Kidney (tissue), 13 donors: ENCODE measurements at regions not wholly inside any gene's neighbourhood (a gene's known extent, or its start where the extent isn't known, plus 50 kb on each side); places are given as distances from the start of the nearest gene placed in this dataset.

Source experiments
- DNase-seq, 5 donors: peaks; one replicate each; pipeline ENCODE4 v3.0.0-alpha.2; 2013 to 2020
- FAIRE-seq: peaks from 2 replicates; lab custom pipeline; 2012; peaks lifted over from hg19 to GRCh38; lab: Jason Lieb, UNC
- H3K27ac ChIP-seq, 2 donors: one replicate each; pipeline ENCODE4 v1.7.0; 2013; ENCODE audit warnings: low read depth in 2 of 2, low read length in 2 of 2, inconsistent platforms in 1 of 2
- H3K27me3 ChIP-seq: one replicate; pipeline ENCODE4 v1.7.1; 2013; ENCODE audit warnings: low read length, inconsistent platforms; ENCODE audit not compliant: control insufficient read depth, insufficient read depth
- H3K36me3 ChIP-seq, 3 donors: one replicate each; pipeline versions ENCODE4 v1.7.0 to v1.7.1; 2013; ENCODE audit warnings: low read length in 3 of 3, control low read depth in 1 of 3, inconsistent platforms in 1 of 3; ENCODE audit not compliant: insufficient read depth in 3 of 3, control insufficient read depth in 2 of 3
- H3K4me1 ChIP-seq, 3 donors: one replicate each; pipeline versions ENCODE4 v1.7.0 to v1.7.1; 2013; ENCODE audit warnings: low read length in 3 of 3, inconsistent platforms in 1 of 3, low read depth in 1 of 3; ENCODE audit not compliant: control insufficient read depth in 2 of 3, insufficient read depth in 2 of 3
- H3K4me3 ChIP-seq, 3 donors: one replicate each; pipeline versions ENCODE4 v1.7.0 to v1.8.1; 2013; ENCODE audit warnings: low read length in 3 of 3, control low read depth in 1 of 3, inconsistent platforms in 1 of 3
- H3K9ac ChIP-seq, 3 donors: one replicate each; pipeline versions ENCODE4 v1.7.0 to v1.7.1; 2013; ENCODE audit warnings: low read length in 3 of 3, control low read depth in 1 of 3, inconsistent platforms in 1 of 3
- H3K9me3 ChIP-seq, 3 donors: one replicate each; pipeline versions ENCODE4 v1.7.0 to v1.7.1; 2013; ENCODE audit warnings: low read length in 3 of 3, control low read depth in 1 of 3, inconsistent platforms in 1 of 3; ENCODE audit not compliant: control insufficient read depth in 2 of 3, insufficient read depth in 1 of 3
- intact Hi-C: fragments of 100-400 bp; cut with DNase I; formaldehyde crosslinking; loops from one replicate; pipeline ENCODE4 v1.11.1; 2022
- TF ChIP-seq, protein P1 (sequence below): IDR thresholded peaks from 3 replicates; pipeline ENCODE4 v1.5.1; 2012; ENCODE audit warnings: mild to moderate bottlenecking, moderate library complexity, borderline replicate concordance; ENCODE audit not compliant: insufficient read depth; ENCODE audit errors: extremely low read depth
- donor health status: control.
- donor health status: control.
- donor health status: control.
- donor health status: control.
- donor health status: control.
- donor health status: DM: yes; HTN: yes; CAD: no.
- donor health status: Normal renal cell carcinoma (clear cell type).

DNA sequence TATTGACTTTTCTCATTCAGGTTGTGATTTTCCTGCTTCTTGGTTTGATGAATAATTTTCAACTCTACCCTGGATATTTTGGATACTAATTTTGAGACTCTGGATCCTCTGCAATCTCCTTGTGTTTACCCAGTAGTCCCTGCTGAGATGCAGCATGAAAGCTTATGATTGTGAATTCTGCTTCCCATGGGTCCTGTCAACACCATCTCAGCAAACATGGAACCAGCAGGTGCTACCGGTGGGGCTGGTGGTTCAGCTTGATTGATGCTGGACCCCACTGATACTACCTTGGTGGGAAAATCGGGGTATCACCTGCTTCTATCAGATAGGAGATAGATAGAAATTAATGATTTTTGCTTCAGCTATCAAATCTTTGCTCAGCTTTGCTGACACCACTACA is 81.1 kb downstream of the SOWAHC start:
- DNase-seq (no peak), FAIRE-seq (no peak)
- Histone ChIP-seq H3K4me3 (no peak overlapping the region), H3K27me3 (no peaks in the 10 kb centered on the region), H3K27ac (no peak overlapping the region), H3K9me3 (no peaks in the 10 kb centered on the region), H3K36me3 (no peaks in the 10 kb centered on the region), H3K4me1 (peaks cover 0 to 19% (median 13%) of the 10 kb centered on the region in 3 donors), H3K9ac (no peak overlapping the region)
- TF ChIP-seq, protein P1, sequence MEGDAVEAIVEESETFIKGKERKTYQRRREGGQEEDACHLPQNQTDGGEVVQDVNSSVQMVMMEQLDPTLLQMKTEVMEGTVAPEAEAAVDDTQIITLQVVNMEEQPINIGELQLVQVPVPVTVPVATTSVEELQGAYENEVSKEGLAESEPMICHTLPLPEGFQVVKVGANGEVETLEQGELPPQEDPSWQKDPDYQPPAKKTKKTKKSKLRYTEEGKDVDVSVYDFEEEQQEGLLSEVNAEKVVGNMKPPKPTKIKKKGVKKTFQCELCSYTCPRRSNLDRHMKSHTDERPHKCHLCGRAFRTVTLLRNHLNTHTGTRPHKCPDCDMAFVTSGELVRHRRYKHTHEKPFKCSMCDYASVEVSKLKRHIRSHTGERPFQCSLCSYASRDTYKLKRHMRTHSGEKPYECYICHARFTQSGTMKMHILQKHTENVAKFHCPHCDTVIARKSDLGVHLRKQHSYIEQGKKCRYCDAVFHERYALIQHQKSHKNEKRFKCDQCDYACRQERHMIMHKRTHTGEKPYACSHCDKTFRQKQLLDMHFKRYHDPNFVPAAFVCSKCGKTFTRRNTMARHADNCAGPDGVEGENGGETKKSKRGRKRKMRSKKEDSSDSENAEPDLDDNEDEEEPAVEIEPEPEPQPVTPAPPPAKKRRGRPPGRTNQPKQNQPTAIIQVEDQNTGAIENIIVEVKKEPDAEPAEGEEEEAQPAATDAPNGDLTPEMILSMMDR = no peak
- intact Hi-C loops = no loop called here

DNA sequence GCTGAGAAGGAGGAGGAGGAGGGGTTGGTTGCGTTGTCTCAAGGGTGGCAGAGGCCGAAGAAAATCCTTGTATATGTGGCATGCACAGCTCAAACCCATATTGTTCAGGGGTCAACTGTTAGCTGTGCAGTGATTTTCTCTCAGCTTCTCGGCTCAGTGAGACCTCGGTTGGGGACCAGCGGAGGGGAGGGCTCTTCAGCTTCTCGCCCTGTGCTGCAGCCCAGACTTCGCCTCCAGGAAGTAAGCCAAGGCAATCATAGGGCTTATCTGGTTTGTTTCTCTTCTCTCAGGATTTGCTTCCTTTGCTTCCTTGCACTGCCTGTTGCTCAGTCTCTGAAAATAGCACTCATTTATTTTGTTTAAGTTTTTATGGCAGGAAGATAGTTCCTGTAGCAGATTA is 85.5 kb downstream of the SOWAHC start:
- intact Hi-C loops = no loop called here
- Histone ChIP-seq H3K27me3 (no peaks in the 10 kb centered on the region), H3K4me3 (no peak overlapping the region), H3K9ac (no peak overlapping the region), H3K4me1 (peaks cover 0 to 6% (median 2%) of the 10 kb centered on the region in 3 donors), H3K36me3 (no peaks in the 10 kb centered on the region), H3K9me3 (no peaks in the 10 kb centered on the region), H3K27ac (no peak overlapping the region)
- FAIRE-seq = no peak
- TF ChIP-seq, protein P1 = no peak
- DNase-seq = peak in 1 of 5 donors; percentile 63

DNA sequence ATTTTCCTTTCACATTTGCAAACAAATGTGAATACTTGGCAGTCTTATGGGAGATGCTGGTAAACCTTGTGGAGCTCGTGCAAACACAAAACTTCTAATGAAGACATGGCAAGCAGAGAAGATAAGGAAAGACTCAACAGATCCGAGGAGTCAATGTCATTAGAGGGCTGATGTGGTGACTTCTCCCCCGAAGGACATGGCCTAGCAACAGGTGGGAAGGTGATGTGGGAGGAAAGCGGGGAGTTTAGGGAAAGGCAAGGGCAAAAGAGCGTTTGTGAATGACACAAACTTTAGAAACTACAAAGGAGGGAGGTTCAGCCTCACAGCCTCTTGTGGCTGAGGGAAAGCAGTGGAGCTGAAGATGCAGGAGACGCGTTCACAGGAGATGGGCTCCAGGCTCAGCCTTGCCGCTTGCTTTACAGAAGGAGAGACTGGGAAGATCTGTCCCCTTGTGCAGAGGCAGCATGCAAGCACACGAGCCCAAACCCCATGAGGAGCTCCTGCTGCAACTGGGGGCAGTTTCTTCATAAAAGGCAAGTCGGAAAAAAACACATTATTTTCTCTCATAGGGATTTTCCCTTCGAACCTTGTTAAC is 86.6 kb downstream of the SOWAHC start:
- DNase-seq (no peak), FAIRE-seq (no peak)
- H3K4me3 ChIP-seq = no peak overlapping the region
- no peaks in the 10 kb centered on the region for H3K36me3 ChIP-seq
- no peak overlapping the region for H3K9ac ChIP-seq
- H3K27ac ChIP-seq = no peak overlapping the region
- intact Hi-C loops = no loop called here
- H3K4me1 ChIP-seq = peaks cover 0 to 6% (median 2%) of the 10 kb centered on the region in 3 donors
- TF ChIP-seq, protein P1 = no peak
- H3K9me3 ChIP-seq = no peaks in the 10 kb centered on the region
- H3K27me3 ChIP-seq = no peaks in the 10 kb centered on the region

DNA sequence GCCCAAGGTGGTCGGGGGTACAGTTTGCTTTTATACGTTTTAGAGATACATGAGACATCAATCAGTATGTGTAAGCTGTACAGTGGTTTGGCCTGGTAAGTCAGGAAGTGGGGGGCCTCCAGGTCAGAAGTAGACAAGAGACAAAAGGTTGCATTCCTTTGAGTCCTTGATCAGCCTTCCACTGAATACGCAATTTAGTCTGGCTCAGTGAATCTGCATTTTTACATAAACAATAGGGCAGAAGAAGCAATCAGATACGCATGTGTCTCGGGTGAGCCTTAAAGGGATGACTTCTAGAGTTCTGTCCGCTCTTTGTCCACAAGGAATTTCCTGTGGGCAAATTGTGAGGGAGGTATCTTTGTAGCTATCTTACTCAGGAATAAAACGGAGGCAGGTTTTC is 87.2 kb downstream of the SOWAHC start:
- Histone ChIP-seq H3K9ac (no peak overlapping the region), H3K27me3 (no peaks in the 10 kb centered on the region), H3K4me1 (peaks cover 0 to 6% (median 2%) of the 10 kb centered on the region in 3 donors), H3K27ac (no peak overlapping the region), H3K9me3 (no peaks in the 10 kb centered on the region), H3K36me3 (no peaks in the 10 kb centered on the region), H3K4me3 (no peak overlapping the region)
- DNase-seq (no peak), FAIRE-seq (no peak)
- TF ChIP-seq, protein P1 = no peak
- intact Hi-C loops = no loop called here
